Activated naive CD4-positive, alpha-beta T cell treated with anti-CD3 and anti-CD28 coated beads, Interleukin-2, amount 50 U/mL, for 72 hours (primary cell): ENCODE measurements at regions not wholly inside any gene's neighbourhood (a gene's known extent, or its start where the extent isn't known, plus 50 kb on each side); places are given as distances from the start of the nearest gene placed in this dataset.

ENCODE experiments used
- ATAC-seq, 2 donors: fragments of 150-1000 bp; cut with Tn5 transposase; 2 replicates each; pipeline ENCODE4 v1.10.0; 2021; ENCODE audit warnings: mild to moderate bottlenecking in 2 of 2, moderate library complexity in 2 of 2
- DNase-seq, 2 donors: peaks; one replicate each; pipeline ENCODE4 v3.0.0; 2021 to 2022; ENCODE audit warnings: low spot score in 2 of 2
- H3K27ac Mint-ChIP-seq, 2 donors: one replicate each; pipeline ENCODE4 v1.8.0; 2022; ENCODE audit warnings: mild to moderate bottlenecking in 2 of 2, mixed read lengths in 2 of 2
- H3K36me3 Mint-ChIP-seq, 2 donors: one replicate each; pipeline ENCODE4 v1.8.0; 2022; ENCODE audit warnings: mixed read lengths in 2 of 2
- H3K9me3 Mint-ChIP-seq, 2 donors: one replicate each; pipeline ENCODE4 v1.8.0; 2022; ENCODE audit warnings: mixed read lengths in 2 of 2

DNA sequence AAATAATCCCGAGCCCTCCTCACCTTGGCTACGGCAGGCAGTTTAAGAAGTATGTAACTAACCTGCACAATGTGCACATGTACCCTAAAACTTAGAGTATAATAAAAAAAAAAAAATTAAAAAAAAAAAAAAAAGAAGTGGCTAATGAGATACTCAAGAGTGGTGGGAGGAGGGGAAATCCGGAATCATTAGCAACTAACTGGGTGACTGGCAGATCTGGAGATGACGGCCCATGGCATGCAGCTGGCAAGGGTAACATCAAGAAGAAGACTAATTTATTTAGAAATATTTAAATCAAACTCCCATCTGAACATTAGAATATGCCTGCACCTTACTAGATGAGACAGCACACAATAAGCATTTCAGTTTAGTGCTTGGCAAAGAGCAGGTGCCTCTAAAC, 52.3 kb upstream of the TMCC3 start:
- ATAC-seq (no peak), DNase-seq (no peak)
- Mint-ChIP-seq H3K27ac (no peak overlapping the region), H3K36me3 (peaks cover 0 to 7% of the 10 kb centered on the region in 2 donors), H3K9me3 (no peaks in the 10 kb centered on the region)

DNA sequence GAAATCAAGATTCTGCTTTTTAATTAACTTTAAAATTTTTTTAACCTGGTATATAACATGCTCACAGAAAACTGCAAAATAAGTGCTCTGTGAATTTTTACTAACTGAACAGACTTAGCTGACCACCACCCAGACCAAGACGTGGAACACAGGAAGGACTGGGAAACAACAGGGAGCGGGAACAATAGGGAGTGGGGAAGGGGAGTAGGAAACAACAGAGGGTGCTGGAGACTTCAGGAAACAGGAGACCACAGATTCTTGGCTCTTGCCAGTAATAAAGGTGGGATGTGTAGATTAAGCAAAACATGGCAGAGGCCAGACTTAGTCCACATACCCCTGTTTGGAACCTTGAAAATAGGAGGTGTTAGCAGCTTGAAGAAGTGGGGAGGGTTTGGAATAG, 51.4 kb upstream of the TMCC3 start:
- H3K36me3 Mint-ChIP-seq: peaks cover 0 to 7% of the 10 kb centered on the region in 2 donors
- DNase-seq (no peak), ATAC-seq (no peak)
- no peak overlapping the region for H3K27ac Mint-ChIP-seq
- H3K9me3 Mint-ChIP-seq: no peaks in the 10 kb centered on the region

DNA sequence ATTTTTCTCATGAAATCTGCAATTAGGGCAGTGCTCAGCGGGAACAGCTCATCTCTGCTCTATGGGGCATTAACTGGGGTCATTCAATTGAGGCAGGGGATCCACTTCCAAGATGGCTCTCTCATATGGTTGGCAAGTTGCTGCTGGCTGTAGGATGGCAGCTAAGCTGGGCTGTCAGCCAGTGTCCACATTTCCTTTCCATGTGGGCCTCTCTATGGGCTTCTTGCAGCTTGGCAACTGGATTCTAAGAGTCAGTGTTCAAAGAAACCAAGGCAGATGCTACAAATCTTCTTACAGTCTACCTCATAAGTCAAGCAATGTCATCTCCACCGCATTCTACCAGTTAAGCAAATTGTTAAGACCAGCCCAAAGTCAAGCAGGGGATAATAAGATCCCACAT, 50.3 kb upstream of the TMCC3 start:
- Mint-ChIP-seq H3K27ac (no peak overlapping the region), H3K36me3 (peaks cover 0 to 7% of the 10 kb centered on the region in 2 donors), H3K9me3 (no peaks in the 10 kb centered on the region)
- DNase-seq (no peak), ATAC-seq (no peak)
